K562 (cell line): ENCODE measurements at regions not wholly inside any gene's neighbourhood (a gene's known extent, or its start where the extent isn't known, plus 50 kb on each side); places are given as distances from the start of the nearest gene placed in this dataset.

Experiments
- FOXJ3 ChIP-seq: sonication (generic); formaldehyde crosslinking; IDR thresholded peaks from 2 replicates; pipeline ENCODE4 v1.4.0; 2020; ENCODE audit warnings: mild to moderate bottlenecking, missing genetic modification reagents
- MYC ChIP-seq, 2 experiments: fragments of 250-450 bp in 1 of 2; sonication (Bioruptor Pico) in 1 of 2; IDR thresholded peaks; 2 replicates each; pipeline versions ENCODE4 v1.5.1 to v1.6.1; 2012 to 2021; ENCODE audit warnings: low read depth in 2 of 2, borderline replicate concordance in 1 of 2, improper control_type of control experiment in 1 of 2, low read length in 1 of 2, mild to moderate bottlenecking in 1 of 2, moderate library complexity in 1 of 2
- NR2C2 ChIP-seq, 2 experiments: fragments of 200-800 bp in 1 of 2; sonication (Bioruptor generic) in 1 of 2; sonication (generic) in 1 of 2; formaldehyde crosslinking in 1 of 2; IDR thresholded peaks; 2 replicates each; pipeline versions ENCODE4 v1.6.1 to v1.8.0; 2016 to 2022; ENCODE audit warnings: mild to moderate bottlenecking in 1 of 2, missing compliant biosample characterization in 1 of 2, missing genetic modification characterization in 1 of 2, missing genetic modification reagents in 1 of 2
- POLR2AphosphoS2 ChIP-seq: IDR thresholded peaks from 2 replicates; pipeline ENCODE4 v1.6.1; 2012; ENCODE audit warnings: low read length, improper control_type of control experiment
- PPARD ChIP-seq: fragments of 250-450 bp; sonication (Bioruptor Pico); IDR thresholded peaks from 2 replicates; pipeline ENCODE4 v1.8.0; 2022; ENCODE audit warnings: inconsistent platforms, mild to moderate bottlenecking, moderate library complexity
- SRF ChIP-seq, 2 experiments: fragments of 250-450, 450-650 bp in 1 of 2; sonication (Bioruptor Pico) in 1 of 2; sonication (generic) in 1 of 2; formaldehyde crosslinking; IDR thresholded peaks; 2 replicates each; pipeline versions ENCODE4 v1.5.0 to v1.5.1; 2020 to 2022; ENCODE audit warnings: mild to moderate bottlenecking in 1 of 2, missing genetic modification reagents in 1 of 2
- TF ChIP-seq, protein P1 (sequence below), 3 experiments: IDR thresholded peaks in 2 of 3; conservative IDR thresholded peaks in 1 of 3; 2 replicates each; pipeline ENCODE4 v1.5.1; 2011 to 2012; ENCODE audit warnings: low read length in 3 of 3, mild to moderate bottlenecking in 3 of 3, control low read depth in 2 of 3, improper control_type of control experiment in 1 of 3, inconsistent platforms in 1 of 3, low read depth in 1 of 3, mixed read lengths in 1 of 3, moderate library complexity in 1 of 3; ENCODE audit not compliant: insufficient read depth in 2 of 3
- TF ChIP-seq, protein P2 (sequence below), 2 experiments: fragments of 450-650 bp; formaldehyde crosslinking in 1 of 2; IDR thresholded peaks; 2 replicates each; pipeline versions ENCODE4 v1.4.0 to v1.6.1; 2014 to 2020; ENCODE audit warnings: mild to moderate bottlenecking in 2 of 2, borderline replicate concordance in 1 of 2, low read depth in 1 of 2
- TF ChIP-seq, protein P3 (sequence below): IDR thresholded peaks from 2 replicates; pipeline ENCODE4 v1.6.1; 2011; ENCODE audit warnings: borderline replicate concordance, low read depth, mild to moderate bottlenecking, moderate library complexity, low read length; ENCODE audit not compliant: insufficient read depth, poor library complexity, severe bottlenecking

DNA sequence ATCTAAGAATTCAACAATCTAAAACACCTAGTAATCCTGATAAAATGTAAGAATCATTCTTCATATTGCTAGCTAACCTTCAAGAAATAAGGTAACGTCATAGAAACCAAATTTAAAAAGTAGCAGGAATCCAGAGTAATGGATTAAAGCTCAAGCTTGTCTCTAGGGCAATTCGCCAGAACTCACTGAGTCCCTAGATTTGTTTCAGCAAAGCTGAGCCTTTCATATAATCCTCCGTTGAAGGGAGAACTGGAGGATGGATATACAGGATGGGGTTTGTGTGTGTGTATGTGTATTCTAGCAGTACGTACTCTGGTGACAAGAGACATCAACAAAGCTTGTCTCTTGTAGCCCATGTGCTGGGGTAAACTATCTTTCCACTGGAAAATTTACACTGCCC is 2173.5 kb upstream of the AGA start:
- TF ChIP-seq NR2C2 (CRISPR knock-in tag; IDR thresholded peaks at IDR 0.05), result no peak
- TF ChIP-seq NR2C2 (tag; IDR thresholded peaks at IDR 0.05), result no peak
- TF ChIP-seq, protein P1, sequence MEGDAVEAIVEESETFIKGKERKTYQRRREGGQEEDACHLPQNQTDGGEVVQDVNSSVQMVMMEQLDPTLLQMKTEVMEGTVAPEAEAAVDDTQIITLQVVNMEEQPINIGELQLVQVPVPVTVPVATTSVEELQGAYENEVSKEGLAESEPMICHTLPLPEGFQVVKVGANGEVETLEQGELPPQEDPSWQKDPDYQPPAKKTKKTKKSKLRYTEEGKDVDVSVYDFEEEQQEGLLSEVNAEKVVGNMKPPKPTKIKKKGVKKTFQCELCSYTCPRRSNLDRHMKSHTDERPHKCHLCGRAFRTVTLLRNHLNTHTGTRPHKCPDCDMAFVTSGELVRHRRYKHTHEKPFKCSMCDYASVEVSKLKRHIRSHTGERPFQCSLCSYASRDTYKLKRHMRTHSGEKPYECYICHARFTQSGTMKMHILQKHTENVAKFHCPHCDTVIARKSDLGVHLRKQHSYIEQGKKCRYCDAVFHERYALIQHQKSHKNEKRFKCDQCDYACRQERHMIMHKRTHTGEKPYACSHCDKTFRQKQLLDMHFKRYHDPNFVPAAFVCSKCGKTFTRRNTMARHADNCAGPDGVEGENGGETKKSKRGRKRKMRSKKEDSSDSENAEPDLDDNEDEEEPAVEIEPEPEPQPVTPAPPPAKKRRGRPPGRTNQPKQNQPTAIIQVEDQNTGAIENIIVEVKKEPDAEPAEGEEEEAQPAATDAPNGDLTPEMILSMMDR (IDR thresholded peaks at IDR 0.05 in 2 of 3, conservative IDR thresholded peaks at IDR 0.05 in 1 of 3; ENCODE audit: insufficient read depth in 2 of 3, low read depth in 1 of 3, low read length in 3 of 3), result no peak
- TF ChIP-seq, protein P2, sequence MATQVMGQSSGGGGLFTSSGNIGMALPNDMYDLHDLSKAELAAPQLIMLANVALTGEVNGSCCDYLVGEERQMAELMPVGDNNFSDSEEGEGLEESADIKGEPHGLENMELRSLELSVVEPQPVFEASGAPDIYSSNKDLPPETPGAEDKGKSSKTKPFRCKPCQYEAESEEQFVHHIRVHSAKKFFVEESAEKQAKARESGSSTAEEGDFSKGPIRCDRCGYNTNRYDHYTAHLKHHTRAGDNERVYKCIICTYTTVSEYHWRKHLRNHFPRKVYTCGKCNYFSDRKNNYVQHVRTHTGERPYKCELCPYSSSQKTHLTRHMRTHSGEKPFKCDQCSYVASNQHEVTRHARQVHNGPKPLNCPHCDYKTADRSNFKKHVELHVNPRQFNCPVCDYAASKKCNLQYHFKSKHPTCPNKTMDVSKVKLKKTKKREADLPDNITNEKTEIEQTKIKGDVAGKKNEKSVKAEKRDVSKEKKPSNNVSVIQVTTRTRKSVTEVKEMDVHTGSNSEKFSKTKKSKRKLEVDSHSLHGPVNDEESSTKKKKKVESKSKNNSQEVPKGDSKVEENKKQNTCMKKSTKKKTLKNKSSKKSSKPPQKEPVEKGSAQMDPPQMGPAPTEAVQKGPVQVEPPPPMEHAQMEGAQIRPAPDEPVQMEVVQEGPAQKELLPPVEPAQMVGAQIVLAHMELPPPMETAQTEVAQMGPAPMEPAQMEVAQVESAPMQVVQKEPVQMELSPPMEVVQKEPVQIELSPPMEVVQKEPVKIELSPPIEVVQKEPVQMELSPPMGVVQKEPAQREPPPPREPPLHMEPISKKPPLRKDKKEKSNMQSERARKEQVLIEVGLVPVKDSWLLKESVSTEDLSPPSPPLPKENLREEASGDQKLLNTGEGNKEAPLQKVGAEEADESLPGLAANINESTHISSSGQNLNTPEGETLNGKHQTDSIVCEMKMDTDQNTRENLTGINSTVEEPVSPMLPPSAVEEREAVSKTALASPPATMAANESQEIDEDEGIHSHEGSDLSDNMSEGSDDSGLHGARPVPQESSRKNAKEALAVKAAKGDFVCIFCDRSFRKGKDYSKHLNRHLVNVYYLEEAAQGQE (IDR thresholded peaks at IDR 0.05; ENCODE audit: borderline replicate concordance), result no peak
- TF ChIP-seq, protein P2 (CRISPR knock-in tag; IDR thresholded peaks at IDR 0.05; ENCODE audit: low read depth), result no peak
- no peak for TF ChIP-seq POLR2AphosphoS2
- TF ChIP-seq, protein P3, sequence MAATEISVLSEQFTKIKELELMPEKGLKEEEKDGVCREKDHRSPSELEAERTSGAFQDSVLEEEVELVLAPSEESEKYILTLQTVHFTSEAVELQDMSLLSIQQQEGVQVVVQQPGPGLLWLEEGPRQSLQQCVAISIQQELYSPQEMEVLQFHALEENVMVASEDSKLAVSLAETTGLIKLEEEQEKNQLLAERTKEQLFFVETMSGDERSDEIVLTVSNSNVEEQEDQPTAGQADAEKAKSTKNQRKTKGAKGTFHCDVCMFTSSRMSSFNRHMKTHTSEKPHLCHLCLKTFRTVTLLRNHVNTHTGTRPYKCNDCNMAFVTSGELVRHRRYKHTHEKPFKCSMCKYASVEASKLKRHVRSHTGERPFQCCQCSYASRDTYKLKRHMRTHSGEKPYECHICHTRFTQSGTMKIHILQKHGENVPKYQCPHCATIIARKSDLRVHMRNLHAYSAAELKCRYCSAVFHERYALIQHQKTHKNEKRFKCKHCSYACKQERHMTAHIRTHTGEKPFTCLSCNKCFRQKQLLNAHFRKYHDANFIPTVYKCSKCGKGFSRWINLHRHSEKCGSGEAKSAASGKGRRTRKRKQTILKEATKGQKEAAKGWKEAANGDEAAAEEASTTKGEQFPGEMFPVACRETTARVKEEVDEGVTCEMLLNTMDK, result no peak
- no peak for TF ChIP-seq PPARD (CRISPR knock-in tag)
- no peak for TF ChIP-seq SRF (CRISPR knock-in tag; IDR thresholded peaks at IDR 0.05)
- no peak for TF ChIP-seq FOXJ3 (CRISPR knock-in tag)
- no peak for TF ChIP-seq MYC (IDR thresholded peaks at IDR 0.05; ENCODE audit: low read depth, low read length)
- TF ChIP-seq MYC (CRISPR knock-in tag; IDR thresholded peaks at IDR 0.05; ENCODE audit: borderline replicate concordance, low read depth), result no peak
